Naive thymus-derived CD8-positive, alpha-beta T cell (primary cell): ENCODE measurements at regions not wholly inside any gene's neighbourhood (a gene's known extent, or its start where the extent isn't known, plus 50 kb on each side); places are given as distances from the start of the nearest gene placed in this dataset.
"Not testable (repeated sequence)": the region's sequence is repeated elsewhere in the genome, so short reads cannot be mapped to it uniquely, and the experiment has no call there.

Source experiments
- ATAC-seq, 2 donors: fragments of 150-1000 bp; cut with Tn5 transposase in 1 of 2; sonication (Bioruptor Pico), chemical (Tn5 transposase) in 1 of 2; 1 replicate in 1 of 2; 2 replicates in 1 of 2; pipeline ENCODE4 v1.10.0; 2021; ENCODE audit warnings: mild to moderate bottlenecking in 2 of 2, moderate library complexity in 2 of 2
- POLR2A ChIA-PET: fragments of 350-600 bp; sonication (Branson Sonifier 250); formaldehyde crosslinking; loops from one replicate; lab custom pipeline; 2021; ENCODE audit warnings: antibody characterized with exemption; lab: Charles Lee
- DNase-seq, 10 donors: peaks; one replicate each; pipeline versions ENCODE4 v3.0.0 to v3.0.0-alpha.2; 2020 to 2022
- H3K27ac Mint-ChIP-seq, 10 donors: one replicate each; pipeline ENCODE4 v1.8.0; 2020 to 2022; ENCODE audit warnings: mild to moderate bottlenecking in 10 of 10, mixed read lengths in 10 of 10, moderate library complexity in 4 of 10, inconsistent platforms in 1 of 10
- H3K27me3 Mint-ChIP-seq, 5 donors: one replicate each; pipeline ENCODE4 v1.8.0; 2021 to 2022; ENCODE audit warnings: mixed read lengths in 5 of 5
- H3K36me3 Mint-ChIP-seq, 3 donors: one replicate each; pipeline ENCODE4 v1.8.0; 2020 to 2022; ENCODE audit warnings: mixed read lengths in 3 of 3, mild to moderate bottlenecking in 2 of 3, inconsistent platforms in 1 of 3
- H3K4me1 Mint-ChIP-seq, 4 donors: one replicate each; pipeline ENCODE4 v1.8.0; 2021 to 2022; ENCODE audit warnings: mixed read lengths in 4 of 4
- H3K4me3 Mint-ChIP-seq, 10 donors: one replicate each; pipeline ENCODE4 v1.8.0; 2020 to 2022; ENCODE audit warnings: mild to moderate bottlenecking in 10 of 10, mixed read lengths in 10 of 10, moderate library complexity in 6 of 10, inconsistent platforms in 1 of 10
- H3K9me3 Mint-ChIP-seq, 9 donors: one replicate each; pipeline ENCODE4 v1.8.0; 2020 to 2022; ENCODE audit warnings: mixed read lengths in 9 of 9, mild to moderate bottlenecking in 3 of 9, inconsistent platforms in 1 of 9, moderate library complexity in 1 of 9

GRCh38 chr4:134915355-134915754 lies 713.8 kb upstream of the PABPC4L start:
- POLR2A ChIA-PET, result no interaction called here
- no peaks in the 10 kb centered on the region for H3K36me3 Mint-ChIP-seq
- no peak for ATAC-seq
- no peaks in the 10 kb centered on the region for H3K4me1 Mint-ChIP-seq
- peaks cover 0 to 8% (median 0%) of the 10 kb centered on the region in 9 donors for H3K9me3 Mint-ChIP-seq
- no peaks in the 10 kb centered on the region for H3K27me3 Mint-ChIP-seq
- H3K27ac Mint-ChIP-seq, result no peak overlapping the region
- no peak for DNase-seq
- H3K4me3 Mint-ChIP-seq, result no peak overlapping the region

- H3K36me3 Mint-ChIP-seq, H3K4me3 Mint-ChIP-seq, H3K27ac Mint-ChIP-seq, H3K4me1 Mint-ChIP-seq, POLR2A ChIA-PET, ATAC-seq, H3K27me3 Mint-ChIP-seq, DNase-seq: not testable (repeated sequence)
- peaks cover 0 to 16% (median 0%) of the 10 kb centered on the region in 9 donors for H3K9me3 Mint-ChIP-seq
Measured at GRCh38 chr4:134914250-134914649, 712.7 kb upstream of the PABPC4L start.

DNA sequence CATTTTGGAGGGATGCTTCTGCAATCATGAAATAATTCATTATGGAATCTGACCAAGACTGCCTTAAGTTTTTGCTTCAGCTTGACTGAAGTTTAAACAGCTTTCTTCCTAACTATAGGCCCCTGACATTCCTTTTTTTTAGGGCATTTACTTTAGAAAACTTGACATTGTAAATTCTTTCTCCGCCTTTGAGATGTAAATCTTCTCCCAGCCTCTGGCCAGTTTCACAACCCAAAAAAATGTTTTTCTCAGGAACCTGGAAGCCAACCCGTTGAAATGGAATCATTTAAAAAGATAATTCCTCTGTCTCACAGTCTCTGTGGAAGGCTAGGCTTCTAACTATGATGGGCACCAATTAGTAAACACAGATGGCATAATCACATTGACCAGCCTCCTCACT lies 710.4 kb upstream of the PABPC4L start:
- no peaks in the 10 kb centered on the region for H3K36me3 Mint-ChIP-seq
- ATAC-seq (no peak), DNase-seq (no peak)
- POLR2A ChIA-PET, result no interaction called here
- no peak overlapping the region for H3K4me3 Mint-ChIP-seq
- no peaks in the 10 kb centered on the region for H3K4me1 Mint-ChIP-seq
- H3K27ac Mint-ChIP-seq, result no peak overlapping the region
- peaks cover 0 to 20% (median 0%) of the 10 kb centered on the region in 9 donors for H3K9me3 Mint-ChIP-seq
- no peaks in the 10 kb centered on the region for H3K27me3 Mint-ChIP-seq

DNA sequence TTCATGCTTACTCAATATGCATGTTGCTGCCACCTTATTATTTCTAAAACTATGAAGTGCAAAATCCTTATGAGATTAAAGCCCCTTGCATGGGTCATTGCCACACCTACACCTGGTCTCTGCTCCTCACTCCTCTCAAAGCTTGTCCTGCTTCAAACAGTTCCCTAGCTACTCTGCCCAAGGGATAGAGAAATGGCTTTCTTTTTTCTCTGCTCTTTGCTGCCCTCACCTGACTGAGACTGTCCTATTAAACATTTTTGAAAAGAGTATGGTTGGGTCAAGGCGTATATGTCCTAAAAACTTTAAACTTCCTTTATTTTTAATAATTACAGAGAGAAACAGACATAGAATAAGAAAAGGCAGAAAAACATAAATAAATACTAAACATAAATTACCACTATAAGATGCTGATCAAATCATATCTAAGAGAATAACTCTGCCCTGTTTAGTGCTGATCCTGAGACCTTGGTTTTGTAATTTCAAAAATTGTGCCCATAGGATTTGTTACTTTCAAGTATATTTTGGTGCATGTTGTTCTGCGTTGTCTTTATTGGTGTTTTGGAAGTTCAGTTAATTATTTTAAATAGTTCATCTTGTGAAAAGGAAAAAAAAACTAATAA lies 704.9 kb upstream of the PABPC4L start:
- POLR2A ChIA-PET, result no interaction called here
- no peaks in the 10 kb centered on the region for H3K36me3 Mint-ChIP-seq
- H3K9me3 Mint-ChIP-seq, result peaks cover 1 to 50% (median 9%) of the 10 kb centered on the region in 9 donors

GRCh38 chr4:134905061-134905460 lies 703.5 kb upstream of the PABPC4L start:
- Mint-ChIP-seq H3K36me3 (no peaks in the 10 kb centered on the region), H3K4me1 (no peaks in the 10 kb centered on the region), H3K9me3 (peaks cover 1 to 50% (median 9%) of the 10 kb centered on the region in 9 donors), H3K4me3 (no peak overlapping the region), H3K27me3 (no peaks in the 10 kb centered on the region), H3K27ac (no peak overlapping the region)
- no peak for DNase-seq
- POLR2A ChIA-PET, result no interaction called here
- ATAC-seq, result no peak

More for the DNA sequence above, 704.9 kb upstream of the PABPC4L start:
- DNase-seq (no peak), ATAC-seq (no peak)
- H3K4me3 Mint-ChIP-seq, result no peak overlapping the region
- no peaks in the 10 kb centered on the region for H3K27me3 Mint-ChIP-seq
- H3K4me1 Mint-ChIP-seq, result no peaks in the 10 kb centered on the region
- H3K27ac Mint-ChIP-seq, result no peak overlapping the region

GRCh38 chr4:134888156-134888555 lies 686.6 kb upstream of the PABPC4L start:
- Mint-ChIP-seq H3K9me3 (peaks cover 0 to 17% (median 2%) of the 10 kb centered on the region in 9 donors), H3K4me3 (no peak overlapping the region), H3K4me1 (no peaks in the 10 kb centered on the region), H3K27me3 (no peaks in the 10 kb centered on the region), H3K36me3 (no peaks in the 10 kb centered on the region), H3K27ac (no peak overlapping the region)
- POLR2A ChIA-PET, result no interaction called here
- DNase-seq (no peak), ATAC-seq (no peak)

- H3K36me3 Mint-ChIP-seq, result no peaks in the 10 kb centered on the region
- no peaks in the 10 kb centered on the region for H3K27me3 Mint-ChIP-seq
- no peak overlapping the region for H3K4me3 Mint-ChIP-seq
- POLR2A ChIA-PET, result no interaction called here
- H3K4me1 Mint-ChIP-seq, result no peaks in the 10 kb centered on the region
- no peak for ATAC-seq
- H3K9me3 Mint-ChIP-seq, result peaks cover 0 to 10% (median 5%) of the 10 kb centered on the region in 9 donors
- no peak overlapping the region for H3K27ac Mint-ChIP-seq
- no peak for DNase-seq
Measured at GRCh38 chr4:134885436-134885835, 683.8 kb upstream of the PABPC4L start.

DNA sequence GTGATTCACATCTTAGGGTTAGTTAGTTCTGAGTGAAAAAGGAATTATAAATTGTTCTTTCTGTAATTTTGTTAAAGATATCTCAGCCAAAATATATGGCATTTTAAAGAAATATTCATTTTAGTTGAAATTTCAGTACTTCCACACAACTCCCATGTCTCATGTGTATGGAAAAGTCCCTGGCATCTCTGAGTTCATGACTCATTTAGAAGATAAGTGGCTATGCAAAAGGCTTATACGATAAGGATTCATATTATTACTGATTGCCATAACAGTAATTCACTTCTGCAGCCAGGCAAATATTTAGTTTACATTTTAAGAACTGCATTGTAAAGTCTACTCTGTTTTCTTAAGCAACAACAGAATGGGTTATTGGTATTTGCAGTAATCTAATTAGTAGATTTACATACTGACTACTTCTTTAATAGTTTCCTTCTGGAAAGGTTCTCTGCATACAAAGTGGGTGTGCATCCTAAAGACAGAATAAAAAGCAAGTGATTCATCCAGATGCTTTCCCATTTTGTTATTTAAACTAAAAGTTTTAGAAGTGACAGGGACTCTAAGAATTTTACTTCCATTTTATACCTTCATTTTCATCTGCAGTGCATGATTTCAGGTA lies 682.4 kb upstream of the PABPC4L start:
- no peak overlapping the region for H3K27ac Mint-ChIP-seq
- DNase-seq (no peak), ATAC-seq (no peak)
- no peaks in the 10 kb centered on the region for H3K36me3 Mint-ChIP-seq
- no peaks in the 10 kb centered on the region for H3K27me3 Mint-ChIP-seq
- no peak overlapping the region for H3K4me3 Mint-ChIP-seq
- H3K9me3 Mint-ChIP-seq, result peaks cover 0 to 15% (median 5%) of the 10 kb centered on the region in 9 donors
- H3K4me1 Mint-ChIP-seq, result no peaks in the 10 kb centered on the region
- POLR2A ChIA-PET, result no interaction called here

- Mint-ChIP-seq H3K4me3 (no peak overlapping the region), H3K9me3 (peaks cover 0 to 19% (median 6%) of the 10 kb centered on the region in 9 donors), H3K27ac (no peak overlapping the region), H3K36me3 (no peaks in the 10 kb centered on the region), H3K27me3 (no peaks in the 10 kb centered on the region), H3K4me1 (no peaks in the 10 kb centered on the region)
- POLR2A ChIA-PET, result no interaction called here
- ATAC-seq (no peak), DNase-seq (no peak)
Measured at GRCh38 chr4:134879019-134879418, 677.4 kb upstream of the PABPC4L start.

GRCh38 chr4:134867027-134867426 lies 665.4 kb upstream of the PABPC4L start:
- ATAC-seq, result no peak
- no peaks in the 10 kb centered on the region for H3K36me3 Mint-ChIP-seq
- no peak overlapping the region for H3K27ac Mint-ChIP-seq
- H3K4me3 Mint-ChIP-seq, result no peak overlapping the region
- no peaks in the 10 kb centered on the region for H3K27me3 Mint-ChIP-seq
- POLR2A ChIA-PET, result no interaction called here
- H3K9me3 Mint-ChIP-seq, result peaks cover 0 to 9% (median 0%) of the 10 kb centered on the region in 9 donors
- no peak for DNase-seq
- no peaks in the 10 kb centered on the region for H3K4me1 Mint-ChIP-seq

GRCh38 chr4:134865675-134866074 lies 664.1 kb upstream of the PABPC4L start:
- ATAC-seq (no peak), DNase-seq (no peak)
- H3K4me3 Mint-ChIP-seq, result no peak overlapping the region
- H3K9me3 Mint-ChIP-seq, result peaks cover 0 to 9% (median 5%) of the 10 kb centered on the region in 9 donors
- H3K27ac Mint-ChIP-seq, result no peak overlapping the region
- H3K36me3 Mint-ChIP-seq, result no peaks in the 10 kb centered on the region
- H3K4me1 Mint-ChIP-seq, result no peaks in the 10 kb centered on the region
- H3K27me3 Mint-ChIP-seq, result no peaks in the 10 kb centered on the region
- POLR2A ChIA-PET, result no interaction called here

DNA sequence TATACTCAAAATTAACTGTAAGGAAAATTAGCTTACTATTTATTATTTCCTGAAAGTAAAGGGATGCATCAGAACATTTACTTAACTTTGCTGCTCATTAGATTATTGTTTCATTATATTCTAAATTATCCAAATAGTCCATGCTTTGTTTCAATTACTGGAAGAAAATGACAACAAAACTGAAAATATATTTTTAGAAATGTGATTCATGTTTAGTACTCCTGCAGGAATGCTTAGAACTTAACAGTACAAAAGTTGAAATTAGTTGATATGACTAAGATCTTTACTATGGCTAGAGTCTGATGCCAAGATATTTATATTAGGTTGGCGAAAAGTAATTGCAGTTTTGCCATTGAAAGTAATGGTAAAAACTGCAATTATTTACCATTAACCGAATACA lies 660.5 kb upstream of the PABPC4L start:
- Mint-ChIP-seq H3K4me3 (no peak overlapping the region), H3K9me3 (peaks cover 0 to 8% (median 5%) of the 10 kb centered on the region in 9 donors), H3K27me3 (no peaks in the 10 kb centered on the region), H3K27ac (no peak overlapping the region), H3K4me1 (no peaks in the 10 kb centered on the region), H3K36me3 (no peaks in the 10 kb centered on the region)
- no peak for DNase-seq
- POLR2A ChIA-PET, result no interaction called here
- no peak for ATAC-seq

DNA sequence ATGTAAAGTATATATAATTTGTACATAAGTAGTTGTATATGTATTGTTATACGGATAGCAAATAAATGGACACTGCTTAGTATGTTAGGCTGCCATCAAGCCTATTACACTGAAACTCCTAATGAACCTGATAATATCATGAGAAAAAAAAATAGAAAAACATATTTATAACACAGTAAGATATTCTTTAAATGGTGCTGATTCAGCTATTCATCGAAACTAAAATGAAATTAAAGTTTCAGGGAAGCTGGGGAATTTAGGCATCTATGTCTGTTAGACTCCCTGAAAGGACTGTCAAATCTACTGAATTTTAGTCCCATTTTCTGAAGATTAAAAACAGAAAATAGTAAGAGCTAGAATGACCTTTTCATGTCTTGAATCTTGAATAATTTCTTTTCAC lies 647.1 kb upstream of the PABPC4L start:
- H3K27ac Mint-ChIP-seq, result no peak overlapping the region
- no peaks in the 10 kb centered on the region for H3K27me3 Mint-ChIP-seq
- POLR2A ChIA-PET, result no interaction called here
- DNase-seq, result no peak
- H3K36me3 Mint-ChIP-seq, result no peaks in the 10 kb centered on the region
- no peak for ATAC-seq
- no peaks in the 10 kb centered on the region for H3K4me1 Mint-ChIP-seq
- H3K9me3 Mint-ChIP-seq, result peaks cover 0 to 27% (median 7%) of the 10 kb centered on the region in 9 donors
- no peak overlapping the region for H3K4me3 Mint-ChIP-seq

- ATAC-seq, H3K27me3 Mint-ChIP-seq, H3K4me1 Mint-ChIP-seq, H3K27ac Mint-ChIP-seq, H3K36me3 Mint-ChIP-seq, POLR2A ChIA-PET, H3K4me3 Mint-ChIP-seq, DNase-seq: not testable (repeated sequence)
- peaks cover 0 to 19% (median 8%) of the 10 kb centered on the region in 9 donors for H3K9me3 Mint-ChIP-seq
Measured at GRCh38 chr4:134830741-134831140, 629.2 kb upstream of the PABPC4L start.
